ENCODE measurements at regions not wholly inside any gene's neighbourhood (a gene's known extent, or its start where the extent isn't known, plus 50 kb on each side); places are given as distances from the start of the nearest gene placed in this dataset.

DNA sequence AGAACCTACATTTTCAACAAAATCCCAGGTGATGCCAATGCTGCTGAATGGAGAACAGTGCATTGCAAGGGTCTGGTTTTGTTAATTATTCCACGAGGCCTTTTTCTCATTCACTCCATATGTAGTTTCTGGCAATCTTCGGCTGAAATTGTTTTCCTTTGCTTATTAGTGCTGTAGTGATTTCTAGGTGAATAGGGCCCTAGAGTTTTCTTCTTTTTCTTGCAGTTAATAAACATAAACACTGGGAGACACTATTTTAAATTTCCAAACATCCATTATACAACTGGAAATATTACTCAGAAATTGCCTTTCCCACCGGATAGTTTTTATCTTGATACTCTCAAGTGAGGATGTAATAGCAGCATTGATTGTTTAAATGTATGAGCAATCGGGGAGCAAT lies 435.6 kb downstream of the XPNPEP1 start (continued):
- TF ChIP-seq REST (IDR thresholded peaks at IDR 0.05; ENCODE audit: low read depth) (no peak), YY1 (IDR thresholded peaks at IDR 0.05; ENCODE audit: extremely low read depth, insufficient replicate concordance, low read depth, low read length) (no peak), SP1 (IDR thresholded peaks at IDR 0.05; ENCODE audit: low read depth) (no peak), CEBPB (IDR thresholded peaks at IDR 0.05; ENCODE audit: low read depth) (no peak), ZFX (IDR thresholded peaks at IDR 0.05) (no peak), FOSL1 (IDR thresholded peaks at IDR 0.05; ENCODE audit: low read depth) (no peak), RAD21 (IDR thresholded peaks at IDR 0.05; ENCODE audit: low read depth) (no peak)

DNA sequence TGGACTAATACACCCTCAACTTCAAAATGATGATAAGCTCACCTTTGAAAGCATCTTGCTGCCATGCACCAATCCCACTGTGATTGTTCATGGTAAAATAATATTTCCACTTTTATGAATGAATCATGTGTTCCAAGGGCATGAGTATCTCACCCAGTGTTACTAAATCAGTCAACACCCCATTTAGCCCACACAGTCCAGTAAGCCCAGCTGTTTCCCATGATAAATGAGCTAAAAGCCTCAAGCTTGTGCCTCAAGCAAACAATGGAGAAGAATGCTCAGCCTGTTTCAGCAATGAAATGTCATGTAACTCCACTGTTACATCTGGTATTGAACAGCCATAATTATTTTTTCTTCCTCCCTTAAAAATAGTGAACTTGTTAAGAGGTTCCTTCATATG lies 442.5 kb downstream of the XPNPEP1 start:
- no peak overlapping the region for H3K4me3 ChIP-seq (replicated peaks in 1 of 2; ENCODE audit: low read depth in 1 of 2, low read length in 2 of 2)
- H3K9ac ChIP-seq (ENCODE audit: low read length), result no peak overlapping the region
- no peaks in the 10 kb centered on the region for H3K4me1 ChIP-seq (ENCODE audit: control insufficient read depth in 1 of 2, insufficient read depth in 2 of 2, low read length in 2 of 2)
- no peak overlapping the region for H3K27ac ChIP-seq (ENCODE audit: low read depth, low read length)
- H3K4me2 ChIP-seq (ENCODE audit: low read length), result no peak overlapping the region
- H2AFZ ChIP-seq (ENCODE audit: low read depth, low read length, poor library complexity, severe bottlenecking), result no peak overlapping the region
- ChIA-PET CTCF (no interaction called here), RAD21 (ENCODE audit: low non-redundant PET in 1 of 2, low total read pairs in 2 of 2, uncharacterized antibody in 2 of 2, unreplicated experiment in 2 of 2) (no interaction called here), POLR2A (no interaction called here)
- H4K20me1 ChIP-seq (ENCODE audit: insufficient read depth), result no peaks in the 10 kb centered on the region
- BruUV-seq (replicated peaks), result no TSS peak
- H3K9me3 ChIP-seq (ENCODE audit: control insufficient read depth in 1 of 2, insufficient read depth in 1 of 2, low read depth in 1 of 2, low read length in 2 of 2), result peaks cover 0 to 7% of the 10 kb centered on the region in 2 experiments; a peak in 1 of 4 replicates
- H3K27me3 ChIP-seq (ENCODE audit: insufficient read depth, low read length), result no peaks in the 10 kb centered on the region
- intact Hi-C loops (cut with micrococcal nuclease), result no loop called here
- no peaks in the 10 kb centered on the region for H3K9me2 ChIP-seq (ENCODE audit: insufficient read depth)
- H3K79me2 ChIP-seq (ENCODE audit: insufficient read depth, low read length), result no peaks in the 10 kb centered on the region
- ATAC-seq (no peak), DNase-seq (ENCODE audit: low read depth, low spot score) (no peak)
- H3K36me3 ChIP-seq (ENCODE audit: control insufficient read depth in 1 of 2, insufficient read depth in 2 of 2, low read length in 2 of 2), result no peaks in the 10 kb centered on the region
- TF ChIP-seq RAD21 (IDR thresholded peaks at IDR 0.05; ENCODE audit: low read depth) (no peak), FOSL1 (IDR thresholded peaks at IDR 0.05; ENCODE audit: low read depth) (no peak), EGR1 (IDR thresholded peaks at IDR 0.05; ENCODE audit: low read depth) (no peak), MAX (IDR thresholded peaks at IDR 0.05) (no peak), SIN3A (IDR thresholded peaks at IDR 0.05; ENCODE audit: low read depth) (no peak), CEBPB (IDR thresholded peaks at IDR 0.05; ENCODE audit: low read depth) (no peak), EZH2phosphoT487 (IDR thresholded peaks at IDR 0.05; ENCODE audit: borderline replicate concordance) (no peak), YY1 (IDR thresholded peaks at IDR 0.05; ENCODE audit: extremely low read depth, insufficient replicate concordance, low read depth, low read length) (no peak), TCF7L2 (IDR thresholded peaks at IDR 0.05; ENCODE audit: borderline replicate concordance, extremely low read depth, insufficient read depth, insufficient read length) (no peak), ZBTB33 (IDR thresholded peaks at IDR 0.05; ENCODE audit: extremely low read depth, insufficient replicate concordance, low read length) (no peak), POLR2A (IDR thresholded peaks at IDR 0.05; ENCODE audit: borderline replicate concordance, extremely low read depth, insufficient read depth, insufficient read length) (no peak), SP1 (IDR thresholded peaks at IDR 0.05; ENCODE audit: low read depth) (no peak), CBX3 (IDR thresholded peaks at IDR 0.05; ENCODE audit: low read depth) (no peak), ELF1 (IDR thresholded peaks at IDR 0.05; ENCODE audit: borderline replicate concordance, low read depth) (no peak), POLR2AphosphoS5 (IDR thresholded peaks at IDR 0.05; ENCODE audit: low read depth, low read length) (no peak), JUND (IDR thresholded peaks at IDR 0.05) (no peak), EZH2 (IDR thresholded peaks at IDR 0.05) (no peak)
- TF ChIP-seq, protein P1, sequence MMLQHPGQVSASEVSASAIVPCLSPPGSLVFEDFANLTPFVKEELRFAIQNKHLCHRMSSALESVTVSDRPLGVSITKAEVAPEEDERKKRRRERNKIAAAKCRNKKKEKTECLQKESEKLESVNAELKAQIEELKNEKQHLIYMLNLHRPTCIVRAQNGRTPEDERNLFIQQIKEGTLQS (IDR thresholded peaks at IDR 0.05), result no peak

All from HCT116 (cell line).